ENCODE measurements at regions not wholly inside any gene's neighbourhood (a gene's known extent, or its start where the extent isn't known, plus 50 kb on each side); places are given as distances from the start of the nearest gene placed in this dataset.

- DNase-seq (ENCODE audit: extremely low spot score): no peak
These were observed 296.8 kb downstream of the CLIC5 start for GRCh38 chr6:45718871-45719270.

GRCh38 chr6:45718131-45718530 is 297.5 kb downstream of the CLIC5 start:
- TF ChIP-seq L3MBTL2 (conservative IDR thresholded peaks at IDR 0.05): no peak
- TF ChIP-seq FOXK2 (IDR thresholded peaks at IDR 0.05): no peak
- TF ChIP-seq FOXA1 (IDR thresholded peaks at IDR 0.05): no peak
- TF ChIP-seq CTBP1 (IDR thresholded peaks at IDR 0.05; ENCODE audit: borderline replicate concordance): no peak
- TF ChIP-seq HDGF (IDR thresholded peaks at IDR 0.05; ENCODE audit: borderline replicate concordance): no peak
- TF ChIP-seq PKNOX1 (IDR thresholded peaks at IDR 0.05): no peak
- no peak for TF ChIP-seq ARNT (IDR thresholded peaks at IDR 0.05)
- no peak for TF ChIP-seq BHLHE40 (IDR thresholded peaks at IDR 0.05; ENCODE audit: borderline replicate concordance)
- no peak for TF ChIP-seq NFRKB (IDR thresholded peaks at IDR 0.05)
- no peak for TF ChIP-seq TARDBP (IDR thresholded peaks at IDR 0.05)
- no peak for TF ChIP-seq LEF1 (IDR thresholded peaks at IDR 0.05; ENCODE audit: borderline replicate concordance)
- no peak for TF ChIP-seq FOXM1 (IDR thresholded peaks at IDR 0.05; ENCODE audit: borderline replicate concordance)
- no peak for TF ChIP-seq ZNF384 (IDR thresholded peaks at IDR 0.05)
- no peak for TF ChIP-seq ELF4 (IDR thresholded peaks at IDR 0.05)
- POLR2A ChIA-PET: no interaction called here
- no peak for DNase-seq (ENCODE audit: extremely low spot score)
- CTCF ChIA-PET: no interaction called here

More at GRCh38 chr6:45718871-45719270, 296.8 kb downstream of the CLIC5 start:
- TF ChIP-seq HDGF (IDR thresholded peaks at IDR 0.05; ENCODE audit: borderline replicate concordance) (no peak), SP1 (IDR thresholded peaks at IDR 0.05) (no peak), CTBP1 (IDR thresholded peaks at IDR 0.05; ENCODE audit: borderline replicate concordance) (no peak), PKNOX1 (IDR thresholded peaks at IDR 0.05) (no peak)
- ChIA-PET CTCF (no interaction called here), POLR2A (no interaction called here)

- DNase-seq (ENCODE audit: extremely low spot score): no peak
- POLR2A ChIA-PET: no interaction called here
- CTCF ChIA-PET: no interaction called here
- TF ChIP-seq FOXA1 (IDR thresholded peaks at IDR 0.05) (no peak), ELF4 (IDR thresholded peaks at IDR 0.05) (no peak), ARNT (IDR thresholded peaks at IDR 0.05) (no peak), L3MBTL2 (conservative IDR thresholded peaks at IDR 0.05) (no peak)
These were observed 297.9 kb downstream of the CLIC5 start for GRCh38 chr6:45717715-45718114.

GRCh38 chr6:45717027-45717426 is 298.6 kb downstream of the CLIC5 start:
- CTCF ChIA-PET: no interaction called here

GRCh38 chr6:45715508-45715803 is 300.2 kb downstream of the CLIC5 start:
- ChIA-PET CTCF (interaction anchor here (1.1 kb wide), 2 partner anchors 27 to 1058 kb away, joined by 3 to 6 read pairs; no protein-coding TSS in a partner anchor), POLR2A (no interaction called here)
- no peak for TF ChIP-seq L3MBTL2 (conservative IDR thresholded peaks at IDR 0.05)
- no peak for TF ChIP-seq FOXA1 (IDR thresholded peaks at IDR 0.05)
- no peak for TF ChIP-seq CTBP1 (IDR thresholded peaks at IDR 0.05; ENCODE audit: borderline replicate concordance)
- TF ChIP-seq FOXM1 (IDR thresholded peaks at IDR 0.05; ENCODE audit: borderline replicate concordance): no peak
- no peak for TF ChIP-seq ZNF384 (IDR thresholded peaks at IDR 0.05)
- no peak for TF ChIP-seq BHLHE40 (IDR thresholded peaks at IDR 0.05; ENCODE audit: borderline replicate concordance)
- TF ChIP-seq PKNOX1 (IDR thresholded peaks at IDR 0.05): no peak
- DNase-seq (ENCODE audit: extremely low spot score): no peak

More at GRCh38 chr6:45717027-45717426, 298.6 kb downstream of the CLIC5 start:
- TF ChIP-seq FOXM1 (IDR thresholded peaks at IDR 0.05; ENCODE audit: borderline replicate concordance) (no peak), L3MBTL2 (conservative IDR thresholded peaks at IDR 0.05) (no peak), ELF4 (IDR thresholded peaks at IDR 0.05) (no peak)
- POLR2A ChIA-PET: no interaction called here
- DNase-seq (ENCODE audit: extremely low spot score): no peak

GRCh38 chr6:45714741-45715507 is 300.7 kb downstream of the CLIC5 start:
- CTCF ChIA-PET: interaction anchor here (0.5 to 1.9 kb wide), 27 partner anchors 11 to 1239 kb away, joined by 3 to 9 read pairs (median 4); partner anchors contain the start of gene SUPT3H
- TF ChIP-seq NFRKB (IDR thresholded peaks at IDR 0.05) (no peak), LEF1 (IDR thresholded peaks at IDR 0.05; ENCODE audit: borderline replicate concordance) (no peak), ELF4 (IDR thresholded peaks at IDR 0.05) (no peak), CTBP1 (IDR thresholded peaks at IDR 0.05; ENCODE audit: borderline replicate concordance) (no peak), FOXA1 (IDR thresholded peaks at IDR 0.05) (no peak), FOXK2 (IDR thresholded peaks at IDR 0.05) (no peak), HDGF (IDR thresholded peaks at IDR 0.05; ENCODE audit: borderline replicate concordance) (no peak), ZNF384 (IDR thresholded peaks at IDR 0.05) (no peak), L3MBTL2 (conservative IDR thresholded peaks at IDR 0.05) (no peak), BHLHE40 (IDR thresholded peaks at IDR 0.05; ENCODE audit: borderline replicate concordance) (no peak), TARDBP (IDR thresholded peaks at IDR 0.05) (no peak), PKNOX1 (IDR thresholded peaks at IDR 0.05) (no peak), SP1 (IDR thresholded peaks at IDR 0.05) (no peak), ARNT (IDR thresholded peaks at IDR 0.05) (no peak), SUZ12 (IDR thresholded peaks at IDR 0.05) (no peak), FOXM1 (IDR thresholded peaks at IDR 0.05; ENCODE audit: borderline replicate concordance) (no peak)
- POLR2A ChIA-PET: interaction anchor here (1.4 to 1.8 kb wide), 2 partner anchors 295 to 337 kb away, joined by 6 to 12 read pairs; partner anchors contain the start of gene SUPT3H

More at GRCh38 chr6:45714741-45715507, 300.7 kb downstream of the CLIC5 start:
- DNase-seq (ENCODE audit: extremely low spot score): peak; percentile 76
